T-cell (primary cell): ENCODE measurements at regions not wholly inside any gene's neighbourhood (a gene's known extent, or its start where the extent isn't known, plus 50 kb on each side); places are given as distances from the start of the nearest gene placed in this dataset.
"Not testable (repeated sequence)": the region's sequence is repeated elsewhere in the genome, so short reads cannot be mapped to it uniquely, and the experiment has no call there.

ENCODE experiments used
- ATAC-seq, 4 experiments: fragments of 200-7000 bp in 3 of 4; fragments of 150-1000 bp in 1 of 4; cut with Tn5 transposase; replicated peaks in 1 of 4; 1 replicate in 3 of 4; 2 replicates in 1 of 4; pipeline ENCODE4 v1.10.0; 2021; ENCODE audit warnings: moderate library complexity in 3 of 4, mild to moderate bottlenecking in 2 of 4, moderate number of reproducible peaks in 1 of 4
- CTCF ChIA-PET, 2 donors: fragments of 300-600 bp; sonication (Branson Sonifier 250); formaldehyde crosslinking; loops; one replicate each; lab custom pipeline; 2022; ENCODE audit warnings: antibody characterized with exemption in 2 of 2; lab: Charles Lee
- POLR2A ChIA-PET, 2 donors: fragments of 300-600 bp; sonication (Branson Sonifier 250); formaldehyde crosslinking; loops; one replicate each; lab custom pipeline; 2022; ENCODE audit warnings: antibody characterized with exemption in 2 of 2; lab: Charles Lee
- DNase-seq, 35 experiments: peaks; one replicate each; pipeline versions ENCODE4 v3.0.0 to v3.0.0-alpha.2; 2013 to 2023
- H3K27ac ChIP-seq: one replicate; pipeline ENCODE4 v1.5.1; 2013; ENCODE audit warnings: low read length
- H3K27me3 ChIP-seq, 2 experiments: replicated peaks in 1 of 2; 1 replicate in 1 of 2; 2 replicates in 1 of 2; pipeline versions ENCODE4 v1.6.1 to v1.7.0; 2013; ENCODE audit warnings: low read length in 1 of 2, mixed read lengths in 1 of 2; ENCODE audit not compliant: control insufficient read depth in 2 of 2, insufficient read depth in 2 of 2; ENCODE audit errors: extremely low read depth in 1 of 2
- H3K36me3 ChIP-seq, 2 donors: 1 replicate in 1 of 2; 2 replicates in 1 of 2; pipeline versions ENCODE4 v1.6.1 to v1.7.0; 2013; ENCODE audit warnings: low read length in 1 of 2; ENCODE audit not compliant: control insufficient read depth in 2 of 2, insufficient read depth in 1 of 2; ENCODE audit errors: extremely low read depth in 1 of 2
- H3K4me1 ChIP-seq, 2 experiments: 1 replicate in 1 of 2; 2 replicates in 1 of 2; pipeline versions ENCODE4 v1.6.1 to v1.7.0; 2013; ENCODE audit warnings: low read length in 2 of 2, mixed read lengths in 1 of 2; ENCODE audit not compliant: insufficient read depth in 2 of 2, control insufficient read depth in 1 of 2; ENCODE audit errors: extremely low read depth in 1 of 2
- H3K4me3 ChIP-seq, 2 donors: 1 replicate in 1 of 2; 2 replicates in 1 of 2; pipeline versions ENCODE4 v1.5.1 to v1.7.0; 2013; ENCODE audit warnings: mild to moderate bottlenecking in 2 of 2, low read length in 1 of 2, moderate library complexity in 1 of 2; ENCODE audit not compliant: control insufficient read depth in 1 of 2; ENCODE audit errors: extremely low read depth in 1 of 2
- H3K9me3 ChIP-seq: 2 replicates; pipeline ENCODE4 v1.7.0; 2013
- H3K27ac Mint-ChIP-seq, 2 donors: one replicate each; pipeline ENCODE4 v1.8.0; 2020 to 2021; ENCODE audit warnings: mild to moderate bottlenecking in 2 of 2, mixed read lengths in 2 of 2
- H3K27me3 Mint-ChIP-seq, 2 donors: one replicate each; pipeline ENCODE4 v1.8.0; 2021 to 2022; ENCODE audit warnings: mixed read lengths in 2 of 2
- H3K36me3 Mint-ChIP-seq: one replicate; pipeline ENCODE4 v1.8.0; 2021; ENCODE audit warnings: mixed read lengths
- H3K4me1 Mint-ChIP-seq, 3 donors: one replicate each; pipeline ENCODE4 v1.8.0; 2020 to 2022; ENCODE audit warnings: mixed read lengths in 3 of 3, mild to moderate bottlenecking in 1 of 3
- H3K4me3 Mint-ChIP-seq, 3 donors: one replicate each; pipeline ENCODE4 v1.8.0; 2020 to 2022; ENCODE audit warnings: mild to moderate bottlenecking in 3 of 3, mixed read lengths in 3 of 3, moderate library complexity in 3 of 3
- H3K9me3 Mint-ChIP-seq, 3 donors: one replicate each; pipeline ENCODE4 v1.8.0; 2020 to 2022; ENCODE audit warnings: mixed read lengths in 3 of 3
- WGBS: methylation state at CpG from one replicate; pipeline ENCODE4 v1.1.5; 2013; ENCODE audit warnings: missing lambda C conversion rate; ENCODE audit not compliant: insufficient coverage; 5-methylcytosine and 5-hydroxymethylcytosine counted together

- H3K4me3 Mint-ChIP-seq: no peak overlapping the region
- CTCF ChIA-PET: no interaction called here
- Histone ChIP-seq H3K9me3 (no peaks in the 10 kb centered on the region), H3K27ac (no peak overlapping the region), H3K36me3 (no peaks in the 10 kb centered on the region), H3K27me3 (no peaks in the 10 kb centered on the region), H3K4me3 (no peak overlapping the region), H3K4me1 (no peaks in the 10 kb centered on the region)
- no peaks in the 10 kb centered on the region for H3K36me3 Mint-ChIP-seq
- H3K27me3 Mint-ChIP-seq: no peaks in the 10 kb centered on the region
- POLR2A ChIA-PET: no interaction called here
- no peak overlapping the region for H3K27ac Mint-ChIP-seq
- ATAC-seq: no peak
- no peak for DNase-seq
- peaks cover 0 to 2% (median 0%) of the 10 kb centered on the region in 3 donors for H3K9me3 Mint-ChIP-seq
- H3K4me1 Mint-ChIP-seq: no peaks in the 10 kb centered on the region
These were observed 304.3 kb upstream of the MEF2C start for GRCh38 chr5:89187268-89187667.

- H3K27ac ChIP-seq: no peak overlapping the region
- no peaks in the 10 kb centered on the region for H3K9me3 ChIP-seq
- no peak for DNase-seq
- Mint-ChIP-seq H3K27me3 (no peaks in the 10 kb centered on the region), H3K4me1 (no peaks in the 10 kb centered on the region), H3K4me3 (no peak overlapping the region), H3K36me3 (no peaks in the 10 kb centered on the region), H3K9me3 (no peaks in the 10 kb centered on the region), H3K27ac (no peak overlapping the region)
- CTCF ChIA-PET: no interaction called here
- no peak overlapping the region for H3K4me3 ChIP-seq
- H3K27me3 ChIP-seq: no peaks in the 10 kb centered on the region
- POLR2A ChIA-PET: interaction anchor here in 1 of 2 donors (0.6 kb wide), 1 partner anchor 13 kb away, joined by 6 read pairs; no protein-coding TSS in a partner anchor
- no peak for ATAC-seq
- no peaks in the 10 kb centered on the region for H3K36me3 ChIP-seq
- no peaks in the 10 kb centered on the region for H3K4me1 ChIP-seq
These were observed 298.6 kb upstream of the MEF2C start for GRCh38 chr5:89181546-89181945.

GRCh38 chr5:89179731-89180130 lies 296.7 kb upstream of the MEF2C start:
- Histone ChIP-seq H3K4me1 (no peaks in the 10 kb centered on the region), H3K36me3 (no peaks in the 10 kb centered on the region), H3K27ac (no peak overlapping the region), H3K4me3 (no peak overlapping the region), H3K9me3 (no peaks in the 10 kb centered on the region), H3K27me3 (no peaks in the 10 kb centered on the region)
- H3K36me3 Mint-ChIP-seq: no peaks in the 10 kb centered on the region
- H3K9me3 Mint-ChIP-seq: no peaks in the 10 kb centered on the region
- CTCF ChIA-PET: no interaction called here
- 50% methylated on average over 1 of the region's 3 CpGs for WGBS
- DNase-seq (no peak), ATAC-seq (no peak)
- no peaks in the 10 kb centered on the region for H3K4me1 Mint-ChIP-seq
- POLR2A ChIA-PET: no interaction called here
- no peak overlapping the region for H3K4me3 Mint-ChIP-seq
- no peak overlapping the region for H3K27ac Mint-ChIP-seq
- no peaks in the 10 kb centered on the region for H3K27me3 Mint-ChIP-seq

- no peaks in the 10 kb centered on the region for H3K27me3 ChIP-seq
- no peaks in the 10 kb centered on the region for H3K36me3 Mint-ChIP-seq
- H3K27ac ChIP-seq: no peak overlapping the region
- no peaks in the 10 kb centered on the region for H3K36me3 ChIP-seq
- H3K9me3 Mint-ChIP-seq: no peaks in the 10 kb centered on the region
- H3K27ac Mint-ChIP-seq: no peak overlapping the region
- H3K4me1 Mint-ChIP-seq: no peaks in the 10 kb centered on the region
- ChIA-PET CTCF (no interaction called here), POLR2A (no interaction called here)
- ATAC-seq (no peak), DNase-seq (no peak)
- no peaks in the 10 kb centered on the region for H3K4me1 ChIP-seq
- H3K4me3 ChIP-seq: no peak overlapping the region
- WGBS: no CpG with 5 or more reads among the region's 2 CpGs
- H3K4me3 Mint-ChIP-seq: no peak overlapping the region
- no peaks in the 10 kb centered on the region for H3K27me3 Mint-ChIP-seq
- no peaks in the 10 kb centered on the region for H3K9me3 ChIP-seq
These were observed 295.6 kb upstream of the MEF2C start for GRCh38 chr5:89178541-89178940.

- DNase-seq (no peak), ATAC-seq (no peak)
- H3K4me3 ChIP-seq: no peak overlapping the region
- Mint-ChIP-seq H3K4me3 (no peak overlapping the region), H3K27me3 (no peaks in the 10 kb centered on the region), H3K4me1 (no peaks in the 10 kb centered on the region), H3K36me3 (no peaks in the 10 kb centered on the region), H3K9me3 (no peaks in the 10 kb centered on the region), H3K27ac (no peak overlapping the region)
- H3K36me3 ChIP-seq: no peaks in the 10 kb centered on the region
- 83% methylated on average over 1 of the region's 1 CpG for WGBS
- no peaks in the 10 kb centered on the region for H3K4me1 ChIP-seq
- H3K27ac ChIP-seq: no peak overlapping the region
- ChIA-PET POLR2A (no interaction called here), CTCF (no interaction called here)
- no peaks in the 10 kb centered on the region for H3K9me3 ChIP-seq
- no peaks in the 10 kb centered on the region for H3K27me3 ChIP-seq
These were observed 290.5 kb upstream of the MEF2C start for GRCh38 chr5:89173528-89173927.

- ATAC-seq: no peak
- no peaks in the 10 kb centered on the region for H3K27me3 Mint-ChIP-seq
- H3K9me3 Mint-ChIP-seq: peaks cover 2 to 5% (median 4%) of the 10 kb centered on the region in 3 donors
- 85% methylated on average over 2 of the region's 3 CpGs for WGBS
- no peak overlapping the region for H3K27ac Mint-ChIP-seq
- Histone ChIP-seq H3K4me1 (no peaks in the 10 kb centered on the region), H3K27ac (no peak overlapping the region), H3K27me3 (no peaks in the 10 kb centered on the region), H3K4me3 (no peak overlapping the region), H3K9me3 (no peaks in the 10 kb centered on the region), H3K36me3 (no peaks in the 10 kb centered on the region)
- no peaks in the 10 kb centered on the region for H3K4me1 Mint-ChIP-seq
- H3K4me3 Mint-ChIP-seq: no peak overlapping the region
- ChIA-PET POLR2A (interaction anchor here in 1 of 2 donors (0.7 kb wide), 1 partner anchor 13 kb away, joined by 6 read pairs; no protein-coding TSS in a partner anchor), CTCF (no interaction called here)
- no peaks in the 10 kb centered on the region for H3K36me3 Mint-ChIP-seq
- DNase-seq: no peak
These were observed 285.8 kb upstream of the MEF2C start for GRCh38 chr5:89168766-89169165.

- H3K9me3 Mint-ChIP-seq: peaks cover 4 to 16% (median 6%) of the 10 kb centered on the region in 3 donors
- H3K36me3 Mint-ChIP-seq, POLR2A ChIA-PET, H3K4me1 Mint-ChIP-seq, CTCF ChIA-PET, H3K36me3 ChIP-seq, H3K4me3 Mint-ChIP-seq, H3K27ac Mint-ChIP-seq, H3K27me3 Mint-ChIP-seq, ATAC-seq, H3K27me3 ChIP-seq, H3K4me1 ChIP-seq, DNase-seq, H3K4me3 ChIP-seq, H3K9me3 ChIP-seq, H3K27ac ChIP-seq: not testable (repeated sequence)
- no CpG with 5 or more reads among the region's 2 CpGs for WGBS
These were observed 281.7 kb upstream of the MEF2C start for GRCh38 chr5:89164703-89165102.
